ENCODE measurements at regions not wholly inside any gene's neighbourhood (a gene's known extent, or its start where the extent isn't known, plus 50 kb on each side); places are given as distances from the start of the nearest gene placed in this dataset.
"Not testable (repeated sequence)": the region's sequence is repeated elsewhere in the genome, so short reads cannot be mapped to it uniquely, and the experiment has no call there.

GRCh38 chr7:123321578-123321977 is 121.8 kb upstream of the SLC13A1 start:
- not testable (repeated sequence) for DNase-seq

- DNase-seq: no peak
Observed at GRCh38 chr7:123319911-123320310, 120.1 kb upstream of the SLC13A1 start.

GRCh38 chr7:123314886-123315285 is 115.1 kb upstream of the SLC13A1 start:
- no peak for DNase-seq

- no peak for DNase-seq
Observed at GRCh38 chr7:123308254-123308951, 108.6 kb upstream of the SLC13A1 start.

- no peak for DNase-seq
Observed at GRCh38 chr7:123305840-123306375, 106.1 kb upstream of the SLC13A1 start.

GRCh38 chr7:123303926-123304325 is 104.2 kb upstream of the SLC13A1 start:
- DNase-seq: no peak

- DNase-seq: no peak
Observed at GRCh38 chr7:123296965-123297364, 97.2 kb upstream of the SLC13A1 start.

GRCh38 chr7:123293710-123294109 is 93.9 kb upstream of the SLC13A1 start:
- no peak for DNase-seq

GRCh38 chr7:123292227-123292626 is 92.5 kb upstream of the SLC13A1 start:
- no peak for DNase-seq

GRCh38 chr7:123289200-123289599 is 89.4 kb upstream of the SLC13A1 start:
- DNase-seq: no peak

- DNase-seq: no peak
Observed at GRCh38 chr7:123285076-123285700, 85.4 kb upstream of the SLC13A1 start.

- DNase-seq: no peak
Observed at GRCh38 chr7:123283373-123283772, 83.6 kb upstream of the SLC13A1 start.

- no peak for DNase-seq
Observed at GRCh38 chr7:123282181-123282580, 82.4 kb upstream of the SLC13A1 start.

GRCh38 chr7:123279949-123280348 is 80.2 kb upstream of the SLC13A1 start:
- DNase-seq: no peak

- no peak for DNase-seq
Observed at GRCh38 chr7:123275036-123275753, 75.4 kb upstream of the SLC13A1 start.

GRCh38 chr7:123273185-123273584 is 73.4 kb upstream of the SLC13A1 start:
- no peak for DNase-seq

GRCh38 chr7:123271856-123272255 is 72.1 kb upstream of the SLC13A1 start:
- DNase-seq: no peak

- no peak for DNase-seq
Observed at GRCh38 chr7:123271231-123271630, 71.5 kb upstream of the SLC13A1 start.

GRCh38 chr7:123270570-123270969 is 70.8 kb upstream of the SLC13A1 start:
- no peak for DNase-seq

- no peak for DNase-seq
Observed at GRCh38 chr7:123265853-123266252, 66.1 kb upstream of the SLC13A1 start.

GRCh38 chr7:123264820-123265219 is 65.1 kb upstream of the SLC13A1 start:
- not testable (repeated sequence) for DNase-seq

GRCh38 chr7:123260428-123260960 is 60.7 kb upstream of the SLC13A1 start:
- DNase-seq: no peak

GRCh38 chr7:123259759-123260158 is 60.0 kb upstream of the SLC13A1 start:
- DNase-seq: no peak
